LNCAP (cell line): ENCODE measurements at regions not wholly inside any gene's neighbourhood (a gene's known extent, or its start where the extent isn't known, plus 50 kb on each side); places are given as distances from the start of the nearest gene placed in this dataset.
A peak's percentile ranks its signal among the peaks of the same experiment; 100 is the strongest.

Experiments
- TF ChIP-seq, protein P1 (sequence below): fragments of 450-650 bp; IDR thresholded peaks from 2 replicates; pipeline ENCODE4 v1.5.1; 2017; ENCODE audit warnings: mild to moderate bottlenecking

DNA sequence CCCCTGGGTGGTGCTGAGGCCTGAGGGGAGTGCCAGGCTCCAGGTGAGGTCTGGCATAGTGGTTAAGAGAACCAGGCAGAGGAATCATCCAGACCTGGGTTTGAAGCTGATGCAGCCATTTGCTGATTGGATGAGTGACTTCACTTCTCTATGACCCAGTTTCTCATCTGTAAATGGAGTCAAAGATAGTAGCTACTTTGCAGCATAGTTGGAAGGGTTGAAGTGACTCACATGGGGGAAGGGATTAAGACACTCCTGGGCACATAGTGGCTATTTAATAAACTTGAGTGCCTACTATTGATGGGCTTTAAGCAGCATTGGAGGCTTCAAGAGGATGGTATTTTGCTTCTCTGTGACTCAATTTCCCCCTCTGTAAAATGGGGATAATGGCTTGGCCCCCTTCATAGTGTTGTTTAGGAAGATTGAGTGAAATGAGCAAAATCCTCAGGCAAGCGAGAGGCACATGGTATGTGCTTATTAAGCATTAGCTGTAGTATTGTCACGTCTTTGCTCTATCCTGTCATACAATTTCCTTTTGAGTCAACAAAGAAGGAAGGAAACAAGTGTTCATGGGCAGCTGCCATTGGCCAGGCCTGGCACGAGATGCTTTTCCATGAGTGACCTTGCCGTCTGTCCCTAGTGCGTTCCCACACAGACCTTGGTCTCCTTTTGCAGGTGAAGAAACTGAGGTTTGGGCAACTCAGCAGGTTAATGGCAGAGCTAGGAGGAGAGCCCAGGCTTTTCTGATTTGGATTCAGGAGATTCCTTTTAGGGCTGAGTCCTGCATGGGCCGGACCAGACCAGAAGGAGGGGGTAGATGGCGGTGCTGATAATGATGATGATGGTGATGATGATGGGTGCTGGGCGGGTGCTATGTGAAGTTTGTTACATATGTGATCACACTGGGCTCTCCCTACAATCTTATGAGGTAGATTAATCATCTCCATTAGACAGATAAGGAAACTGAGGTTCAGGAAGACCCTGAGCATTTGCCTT lies 131.1 kb upstream of the WNT4 start:
- TF ChIP-seq, protein P1, sequence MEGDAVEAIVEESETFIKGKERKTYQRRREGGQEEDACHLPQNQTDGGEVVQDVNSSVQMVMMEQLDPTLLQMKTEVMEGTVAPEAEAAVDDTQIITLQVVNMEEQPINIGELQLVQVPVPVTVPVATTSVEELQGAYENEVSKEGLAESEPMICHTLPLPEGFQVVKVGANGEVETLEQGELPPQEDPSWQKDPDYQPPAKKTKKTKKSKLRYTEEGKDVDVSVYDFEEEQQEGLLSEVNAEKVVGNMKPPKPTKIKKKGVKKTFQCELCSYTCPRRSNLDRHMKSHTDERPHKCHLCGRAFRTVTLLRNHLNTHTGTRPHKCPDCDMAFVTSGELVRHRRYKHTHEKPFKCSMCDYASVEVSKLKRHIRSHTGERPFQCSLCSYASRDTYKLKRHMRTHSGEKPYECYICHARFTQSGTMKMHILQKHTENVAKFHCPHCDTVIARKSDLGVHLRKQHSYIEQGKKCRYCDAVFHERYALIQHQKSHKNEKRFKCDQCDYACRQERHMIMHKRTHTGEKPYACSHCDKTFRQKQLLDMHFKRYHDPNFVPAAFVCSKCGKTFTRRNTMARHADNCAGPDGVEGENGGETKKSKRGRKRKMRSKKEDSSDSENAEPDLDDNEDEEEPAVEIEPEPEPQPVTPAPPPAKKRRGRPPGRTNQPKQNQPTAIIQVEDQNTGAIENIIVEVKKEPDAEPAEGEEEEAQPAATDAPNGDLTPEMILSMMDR: no peak

DNA sequence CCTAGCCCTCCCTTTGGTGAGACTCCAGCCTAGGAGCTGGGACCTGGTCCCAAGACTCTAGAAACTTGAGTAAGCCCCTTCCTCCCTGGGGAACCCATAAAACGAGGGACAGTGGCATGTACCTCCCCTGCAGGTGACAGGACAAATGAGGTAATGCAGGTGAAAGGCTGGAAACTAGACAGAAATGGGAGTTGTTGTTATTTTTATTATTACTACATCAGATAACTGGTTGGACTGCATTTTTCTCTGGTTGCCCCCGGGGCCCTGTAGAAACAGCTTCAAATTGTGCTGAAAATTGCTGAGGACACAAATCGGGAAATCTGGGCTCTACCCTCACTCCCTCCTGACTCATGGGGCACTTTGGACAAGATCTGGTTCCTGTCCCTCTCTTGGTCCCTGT lies 132.3 kb upstream of the WNT4 start:
- TF ChIP-seq, protein P1: no peak

DNA sequence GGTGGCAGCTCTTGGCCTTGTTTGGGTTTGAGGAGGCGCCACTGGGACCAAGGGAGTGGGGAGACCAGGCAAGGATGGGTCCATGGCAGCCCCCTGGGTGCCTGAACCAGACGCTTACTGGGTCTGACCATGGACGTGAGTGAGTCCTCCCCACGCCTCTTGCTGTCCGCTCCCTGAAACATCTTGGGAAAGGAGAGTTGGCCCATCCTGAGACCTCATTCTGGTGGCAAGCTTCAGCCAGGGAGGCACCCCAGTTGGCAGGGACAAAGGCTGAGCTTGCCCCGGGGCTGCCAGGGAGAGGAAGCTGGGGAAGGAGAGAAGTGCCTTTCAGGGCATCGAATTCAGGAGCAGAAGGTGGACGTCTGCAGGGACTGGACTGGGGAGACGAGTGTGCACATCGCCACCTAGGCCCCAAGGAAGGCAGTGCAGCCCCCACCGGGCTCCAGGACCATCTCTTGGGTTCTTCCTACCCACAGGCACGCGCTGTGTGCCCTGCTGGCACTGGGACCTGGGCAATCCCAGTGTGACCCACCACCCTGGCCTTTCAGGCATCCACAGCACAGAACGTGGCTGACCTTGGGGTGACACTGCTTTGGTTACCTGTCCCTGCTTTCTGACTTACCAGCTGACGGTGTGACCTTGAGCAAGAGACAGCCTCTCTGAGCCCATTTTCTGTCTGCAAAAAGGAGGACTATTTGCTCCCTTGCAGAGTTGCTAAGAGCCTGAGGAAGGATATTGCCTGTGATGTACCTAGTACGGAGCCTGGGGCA lies 132.9 kb upstream of the WNT4 start:
- TF ChIP-seq, protein P1: peak; percentile 66

DNA sequence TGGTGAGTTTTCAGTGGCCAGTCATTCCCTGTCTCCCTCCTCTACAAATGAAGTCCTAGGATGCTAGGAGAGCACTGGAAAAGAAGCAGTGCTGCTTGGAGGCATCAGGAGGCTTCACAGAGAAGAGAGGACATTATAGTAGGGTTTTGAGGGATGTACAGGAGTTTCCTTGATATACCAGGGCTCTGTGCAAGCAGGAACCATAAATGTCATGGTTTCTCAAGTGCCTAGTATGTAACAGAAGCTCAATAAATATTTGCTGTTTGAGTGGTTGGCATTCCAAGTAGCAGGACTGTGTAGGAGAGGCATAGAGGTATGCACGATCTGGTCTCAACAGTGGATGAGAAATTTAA lies 133.5 kb upstream of the WNT4 start:
- TF ChIP-seq, protein P1: no peak

DNA sequence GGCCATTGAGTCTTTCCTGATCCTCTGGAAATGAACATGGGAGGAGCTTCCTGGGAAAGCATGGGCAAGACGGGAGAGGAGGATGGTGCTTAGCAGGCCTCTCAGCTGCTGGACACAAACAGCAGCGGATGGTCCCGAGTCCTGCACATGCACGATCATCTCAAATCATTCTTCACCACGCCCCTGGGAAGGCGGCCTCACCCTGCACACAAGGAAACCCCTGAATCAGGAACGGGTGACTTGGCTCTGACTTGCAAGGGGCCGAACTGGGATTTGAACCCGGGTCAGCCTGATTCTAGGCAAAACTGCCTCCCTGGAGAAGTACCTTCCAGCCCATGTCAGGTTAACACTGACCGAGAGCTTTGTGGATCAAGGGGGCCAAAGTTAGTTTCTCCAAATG lies 134.8 kb upstream of the WNT4 start:
- TF ChIP-seq, protein P1: no peak

DNA sequence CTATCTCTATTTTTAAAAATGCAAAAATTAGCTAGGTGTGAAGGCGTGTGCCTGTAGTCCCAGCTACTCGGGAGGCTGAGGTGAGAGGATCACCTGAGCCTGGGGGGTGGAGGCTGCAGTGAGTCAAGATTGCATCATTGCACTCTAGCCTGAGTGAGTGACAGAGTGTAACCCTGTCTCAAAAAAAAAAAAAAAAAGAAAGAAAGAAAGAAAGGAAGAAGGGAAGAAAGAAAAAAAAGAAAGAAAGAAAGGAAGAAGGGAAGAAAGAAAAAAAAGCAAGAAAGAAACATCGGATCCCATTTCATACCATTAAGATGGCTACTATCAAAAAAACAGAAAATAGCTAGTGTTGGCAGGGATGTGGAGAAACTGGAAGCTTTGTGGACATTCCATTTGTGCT lies 136.8 kb upstream of the WNT4 start:
- TF ChIP-seq, protein P1: no peak

DNA sequence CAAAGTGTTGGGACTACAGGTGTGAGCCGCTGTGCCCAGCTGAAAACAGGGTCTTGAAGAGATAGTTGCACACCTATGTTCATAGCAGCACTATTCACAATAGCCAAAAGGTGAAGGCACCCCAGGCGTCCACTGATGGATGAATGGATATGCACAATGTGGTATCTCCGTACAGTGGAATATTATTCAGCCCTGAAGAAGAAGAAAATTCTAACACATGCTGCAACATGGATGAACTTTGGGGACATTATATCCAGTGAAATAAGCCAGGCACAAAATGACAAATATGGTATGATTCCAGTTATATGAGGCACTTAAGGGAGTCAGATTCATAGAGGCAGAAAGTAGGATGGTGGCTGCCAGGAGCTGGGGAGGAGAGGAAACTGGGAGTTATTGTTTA lies 137.6 kb upstream of the WNT4 start:
- TF ChIP-seq, protein P1: no peak
